OCI-LY3 (cell line): ENCODE measurements at regions not wholly inside any gene's neighbourhood (a gene's known extent, or its start where the extent isn't known, plus 50 kb on each side); places are given as distances from the start of the nearest gene placed in this dataset.

Experiments
- H2AFZ ChIP-seq: fragments of 200-600, 300-600 bp; shearing (Covaris generic); 2 replicates; pipeline ENCODE4 v1.6.0; 2014; ENCODE audit warnings: antibody characterized with exemption, low read depth, low read length
- H3K27ac ChIP-seq: fragments of 200-600, 300-600 bp; sonication (generic); 2 replicates; pipeline ENCODE4 v1.5.1; 2014; ENCODE audit warnings: mild to moderate bottlenecking, low read length, moderate library complexity, mixed read lengths
- H3K27me3 ChIP-seq: fragments of 200-600, 300-600 bp; sonication (generic); 2 replicates; pipeline ENCODE4 v1.6.1; 2014; ENCODE audit warnings: low read depth, low read length, mixed read lengths
- H3K36me3 ChIP-seq: fragments of 200-600, 300-600 bp; sonication (generic); replicated peaks from 2 replicates; pipeline ENCODE3; 2014; ENCODE audit warnings: low read depth, low read length, mixed read lengths
- H3K4me1 ChIP-seq: fragments of 300-600, 200-600 bp; sonication (generic); 2 replicates; pipeline ENCODE4 v1.6.1; 2014; ENCODE audit warnings: low read length, mixed read lengths
- H3K4me2 ChIP-seq: fragments of 200-600, 300-600 bp; sonication (generic); 2 replicates; pipeline ENCODE4 v1.6.1; 2014; ENCODE audit warnings: low read length, mixed read lengths
- H3K4me3 ChIP-seq: fragments of 300-600, 200-600 bp; sonication (generic); 2 replicates; pipeline ENCODE4 v1.5.1; 2014; ENCODE audit warnings: antibody characterized with exemption, mild to moderate bottlenecking, low read length, moderate library complexity
- H3K79me2 ChIP-seq: fragments of 300-600, 200-600 bp; shearing (Covaris generic); 2 replicates; pipeline ENCODE4 v1.6.1; 2014; ENCODE audit warnings: mild to moderate bottlenecking, low read length, mixed read lengths
- H3K9ac ChIP-seq: fragments of 300-600, 200-600 bp; shearing (Covaris generic); 2 replicates; pipeline ENCODE4 v1.6.0; 2014; ENCODE audit warnings: mild to moderate bottlenecking, low read length, moderate library complexity
- H3K9me3 ChIP-seq: fragments of 200-600, 300-600 bp; shearing (Covaris generic); 2 replicates; pipeline ENCODE4 v1.6.1; 2014; ENCODE audit warnings: low read length, mixed read lengths; ENCODE audit not compliant: insufficient read depth
- H4K20me1 ChIP-seq: fragments of 200-600, 300-600 bp; sonication (generic); 2 replicates; pipeline ENCODE4 v1.6.1; 2016; ENCODE audit warnings: low read length, mixed read lengths; ENCODE audit not compliant: insufficient read depth
- EZH2phosphoT487 ChIP-seq: fragments of 200-600 bp; shearing (Covaris generic); IDR thresholded peaks from 2 replicates; pipeline ENCODE4 v1.6.1; 2018; ENCODE audit warnings: antibody characterized with exemption, mixed run types, low read depth
- TF ChIP-seq, protein P1 (sequence below): fragments of 200-600, 300-600 bp; sonication (generic); IDR thresholded peaks from 2 replicates; pipeline ENCODE4 v1.5.1; 2014; ENCODE audit warnings: antibody characterized with exemption, low read length, low read depth

DNA sequence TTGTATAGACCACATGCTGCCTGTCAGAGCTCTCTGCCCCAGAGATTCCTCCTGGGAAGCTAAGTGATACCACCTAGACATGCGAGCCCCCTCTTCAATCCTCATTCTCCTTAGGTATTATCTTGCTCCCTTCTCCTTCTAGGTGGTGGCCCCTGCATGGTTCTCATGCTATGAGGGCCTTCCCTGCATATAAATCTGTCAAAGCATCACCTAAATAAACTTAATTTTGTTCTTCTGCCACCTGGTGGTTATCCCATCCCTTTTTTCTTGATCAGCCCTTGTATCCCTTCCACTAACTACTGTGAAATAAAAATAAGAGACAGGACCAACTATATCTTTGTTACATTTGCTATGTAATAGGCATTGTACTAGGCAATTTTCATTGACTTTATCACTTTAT lies 242.1 kb downstream of the CDC14C start:
- no peaks in the 10 kb centered on the region for H3K36me3 ChIP-seq
- no peak overlapping the region for H3K9ac ChIP-seq
- H3K27ac ChIP-seq: no peak overlapping the region
- TF ChIP-seq, protein P1, sequence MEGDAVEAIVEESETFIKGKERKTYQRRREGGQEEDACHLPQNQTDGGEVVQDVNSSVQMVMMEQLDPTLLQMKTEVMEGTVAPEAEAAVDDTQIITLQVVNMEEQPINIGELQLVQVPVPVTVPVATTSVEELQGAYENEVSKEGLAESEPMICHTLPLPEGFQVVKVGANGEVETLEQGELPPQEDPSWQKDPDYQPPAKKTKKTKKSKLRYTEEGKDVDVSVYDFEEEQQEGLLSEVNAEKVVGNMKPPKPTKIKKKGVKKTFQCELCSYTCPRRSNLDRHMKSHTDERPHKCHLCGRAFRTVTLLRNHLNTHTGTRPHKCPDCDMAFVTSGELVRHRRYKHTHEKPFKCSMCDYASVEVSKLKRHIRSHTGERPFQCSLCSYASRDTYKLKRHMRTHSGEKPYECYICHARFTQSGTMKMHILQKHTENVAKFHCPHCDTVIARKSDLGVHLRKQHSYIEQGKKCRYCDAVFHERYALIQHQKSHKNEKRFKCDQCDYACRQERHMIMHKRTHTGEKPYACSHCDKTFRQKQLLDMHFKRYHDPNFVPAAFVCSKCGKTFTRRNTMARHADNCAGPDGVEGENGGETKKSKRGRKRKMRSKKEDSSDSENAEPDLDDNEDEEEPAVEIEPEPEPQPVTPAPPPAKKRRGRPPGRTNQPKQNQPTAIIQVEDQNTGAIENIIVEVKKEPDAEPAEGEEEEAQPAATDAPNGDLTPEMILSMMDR: peak; percentile 46
- no peak for TF ChIP-seq EZH2phosphoT487
- H3K4me2 ChIP-seq: no peak overlapping the region
- H3K9me3 ChIP-seq: no peaks in the 10 kb centered on the region
- no peaks in the 10 kb centered on the region for H4K20me1 ChIP-seq
- H3K4me1 ChIP-seq: peaks cover 5% of the 10 kb centered on the region
- H3K4me3 ChIP-seq: no peak overlapping the region
- no peaks in the 10 kb centered on the region for H3K79me2 ChIP-seq
- H3K27me3 ChIP-seq: no peaks in the 10 kb centered on the region
- no peak overlapping the region for H2AFZ ChIP-seq

DNA sequence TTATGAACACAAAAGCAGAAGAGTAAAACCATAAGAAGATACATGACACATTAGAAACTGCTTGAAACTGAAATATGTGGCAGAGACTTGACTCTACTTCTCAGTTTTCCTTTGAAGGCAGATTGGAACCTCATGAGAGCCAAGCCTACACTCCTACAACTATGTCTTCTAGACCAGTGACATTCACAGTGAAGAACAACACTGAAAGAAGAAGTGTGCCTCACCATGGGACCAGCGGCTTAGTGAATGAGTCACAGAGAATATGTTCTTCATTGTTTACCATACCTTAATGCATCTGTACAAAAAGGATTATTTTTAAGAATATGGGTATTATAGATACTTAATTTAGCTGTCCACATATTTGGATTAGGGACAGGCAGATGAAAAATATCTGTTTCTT lies 248.3 kb downstream of the CDC14C start:
- Histone ChIP-seq H4K20me1 (no peaks in the 10 kb centered on the region), H3K4me1 (peaks cover 18% of the 10 kb centered on the region), H3K9me3 (no peaks in the 10 kb centered on the region), H3K27me3 (no peaks in the 10 kb centered on the region), H3K4me3 (no peak overlapping the region), H3K9ac (no peak overlapping the region), H3K79me2 (no peaks in the 10 kb centered on the region), H3K36me3 (no peaks in the 10 kb centered on the region), H3K4me2 (0 out of 2 replicates have a peak overlapping the region, but pooled peaks have one; percentile 0), H3K27ac (no peak overlapping the region), H2AFZ (no peak overlapping the region)
- TF ChIP-seq, protein P1: no peak
- TF ChIP-seq EZH2phosphoT487: no peak

DNA sequence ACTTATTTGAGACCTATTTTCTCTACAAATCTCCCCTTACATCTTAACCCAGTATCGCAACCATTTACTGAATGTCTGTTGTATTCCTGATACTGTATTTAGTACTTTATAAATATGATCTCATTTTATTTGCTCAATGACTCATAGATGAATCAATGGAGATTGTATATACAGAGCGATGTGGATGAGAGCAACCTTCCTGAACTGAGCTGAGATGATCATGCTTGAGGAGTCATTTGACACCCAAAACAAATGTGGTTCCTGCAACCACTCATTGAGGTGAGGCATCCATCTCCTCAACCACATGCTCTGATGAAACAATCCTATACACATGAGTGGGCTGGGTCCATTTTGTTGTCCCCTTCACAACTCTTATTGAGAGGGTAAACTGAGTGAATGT lies 250.0 kb downstream of the CDC14C start:
- Histone ChIP-seq H3K9ac (no peak overlapping the region), H2AFZ (no peak overlapping the region)
- TF ChIP-seq, protein P1: no peak
- TF ChIP-seq EZH2phosphoT487: no peak

DNA sequence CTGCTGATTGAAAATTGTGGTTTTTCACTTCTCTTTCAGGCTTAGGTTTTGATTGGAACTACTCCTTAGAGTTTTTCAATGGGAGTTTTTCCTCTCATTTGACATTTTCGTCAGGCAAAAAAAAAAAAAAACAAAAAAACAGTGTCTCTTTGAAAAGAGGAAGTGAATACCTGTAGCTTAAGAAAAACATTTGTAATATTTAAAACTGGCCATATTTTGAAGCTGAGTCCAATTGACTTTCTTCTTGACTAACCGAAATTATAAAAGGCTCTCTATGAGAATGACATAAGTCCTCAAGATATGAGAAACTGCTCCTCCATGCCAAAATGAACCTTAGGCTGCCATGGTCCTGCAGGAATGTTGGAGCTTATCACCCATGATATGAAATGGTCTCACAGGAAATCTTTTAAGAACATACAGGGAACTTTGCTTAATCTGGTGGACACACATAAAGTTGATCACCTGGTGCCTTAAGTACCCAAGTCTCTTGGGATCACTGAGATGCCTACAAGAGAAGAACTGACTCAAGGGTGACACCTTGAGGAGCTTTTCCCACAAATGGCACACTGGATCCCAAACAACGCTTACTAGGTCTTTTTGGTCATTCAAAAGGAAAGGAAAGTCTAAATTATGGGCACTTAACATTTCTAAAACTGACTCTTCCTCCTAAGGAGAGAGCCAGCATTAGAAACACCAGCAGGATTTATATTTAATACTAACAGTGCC lies 263.4 kb downstream of the CDC14C start:
- H3K27ac ChIP-seq: peak overlapping the region; percentile 31
- H2AFZ ChIP-seq: no peak overlapping the region
- no peaks in the 10 kb centered on the region for H3K36me3 ChIP-seq
- H3K4me1 ChIP-seq: peaks cover 20% of the 10 kb centered on the region
- no peaks in the 10 kb centered on the region for H4K20me1 ChIP-seq
- H3K79me2 ChIP-seq: no peaks in the 10 kb centered on the region
- TF ChIP-seq EZH2phosphoT487: no peak
- TF ChIP-seq, protein P1: peak; percentile 73
- H3K27me3 ChIP-seq: peaks cover 23% of the 10 kb centered on the region
- H3K4me3 ChIP-seq: peak overlapping the region; percentile 52
- peak overlapping the region; percentile 75 for H3K4me2 ChIP-seq
- H3K9ac ChIP-seq: no peak overlapping the region
- no peaks in the 10 kb centered on the region for H3K9me3 ChIP-seq

More for the DNA sequence above, 250.0 kb downstream of the CDC14C start:
- Histone ChIP-seq H3K9me3 (no peaks in the 10 kb centered on the region), H3K4me2 (no peak overlapping the region), H3K27ac (no peak overlapping the region), H3K36me3 (no peaks in the 10 kb centered on the region), H3K27me3 (no peaks in the 10 kb centered on the region), H3K4me1 (peaks cover 18% of the 10 kb centered on the region), H4K20me1 (no peaks in the 10 kb centered on the region), H3K79me2 (no peaks in the 10 kb centered on the region), H3K4me3 (no peak overlapping the region)
